Esophagus squamous epithelium (tissue), 5 donors: ENCODE measurements at regions not wholly inside any gene's neighbourhood (a gene's known extent, or its start where the extent isn't known, plus 50 kb on each side); places are given as distances from the start of the nearest gene placed in this dataset.

Experiments used
- DNase-seq: peaks from one replicate; lab custom pipeline; 2025; lab: John Stamatoyannopoulos, UW
- H3K27ac ChIP-seq, 4 donors: fragments of 200-600 bp; sonication (generic); one replicate each; pipeline ENCODE4 v1.5.1; 2016 to 2019; ENCODE audit warnings: mild to moderate bottlenecking in 1 of 4
- H3K27me3 ChIP-seq, 4 donors: fragments of 200-600 bp; sonication (generic); 1 replicate in 3 of 4; 2 replicates in 1 of 4; pipeline versions ENCODE4 v1.5.1 to v1.6.0; 2017 to 2021; ENCODE audit warnings: antibody characterized with exemption in 1 of 4
- H3K36me3 ChIP-seq, 3 donors: fragments of 200-600 bp; sonication (generic); one replicate each; pipeline ENCODE4 v1.5.1; 2016 to 2019
- H3K4me1 ChIP-seq, 3 donors: fragments of 200-600 bp; sonication (generic); one replicate each; pipeline ENCODE4 v1.5.1; 2017 to 2019
- H3K4me3 ChIP-seq, 4 donors: fragments of 200-600 bp; sonication (generic); 1 replicate in 3 of 4; 2 replicates in 1 of 4; pipeline ENCODE4 v1.5.1; 2016 to 2019; ENCODE audit warnings: mild to moderate bottlenecking in 2 of 4, moderate library complexity in 1 of 4
- H3K9me3 ChIP-seq, 3 donors: fragments of 200-600 bp; sonication (generic); one replicate each; pipeline ENCODE4 v1.5.1; 2016 to 2019
- CTCF ChIP-seq, 6 experiments: fragments of 450-650 bp in 4 of 6; fragments of 200-600 bp in 2 of 6; sonication (generic) in 2 of 6; IDR thresholded peaks; one replicate each; pipeline ENCODE4 v1.5.1; 2016 to 2019; ENCODE audit warnings: antibody characterized with exemption in 6 of 6, mild to moderate bottlenecking in 4 of 6, moderate library complexity in 4 of 6
- POLR2A ChIP-seq, 4 donors: fragments of 450-650 bp; IDR thresholded peaks; one replicate each; pipeline ENCODE4 v1.6.1; 2017; ENCODE audit warnings: antibody characterized with exemption in 4 of 4, mild to moderate bottlenecking in 4 of 4, moderate library complexity in 3 of 4
- WGBS, 2 donors: methylation state at CpG; one replicate each; pipeline ENCODE4 v1.1.5; 2018; 5-methylcytosine and 5-hydroxymethylcytosine counted together
- intact Hi-C: fragments of 100-400 bp; cut with DNase I; formaldehyde crosslinking; loops from one replicate; pipeline ENCODE4 v1.15.0; 2022
- donor health status: DM: yes; HTN: yes; CAD: no.

GRCh38 chr12:73731658-73732057 lies 806.0 kb upstream of the ATXN7L3B start:
- intact Hi-C loops = no loop called here
- 48 to 57% methylated on average over 1 of the region's 1 CpG for WGBS, 2 donors
- Histone ChIP-seq H3K27ac (no peak overlapping the region), H3K36me3 (no peaks in the 10 kb centered on the region), H3K4me3 (no peak overlapping the region), H3K9me3 (no peaks in the 10 kb centered on the region), H3K4me1 (no peaks in the 10 kb centered on the region), H3K27me3 (no peaks in the 10 kb centered on the region)
- TF ChIP-seq POLR2A (IDR thresholded peaks at IDR 0.05) = no peak
- TF ChIP-seq CTCF (IDR thresholded peaks at IDR 0.05) = no peak
- DNase-seq = no peak

GRCh38 chr12:73769337-73769736 lies 768.3 kb upstream of the ATXN7L3B start:
- Histone ChIP-seq H3K9me3 (peaks cover 0 to 10% (median 5%) of the 10 kb centered on the region in 3 donors), H3K36me3 (no peaks in the 10 kb centered on the region), H3K4me3 (no peak overlapping the region), H3K27me3 (no peaks in the 10 kb centered on the region), H3K27ac (no peak overlapping the region), H3K4me1 (no peaks in the 10 kb centered on the region)
- DNase-seq = no peak
- intact Hi-C loops = no loop called here
- TF ChIP-seq POLR2A (IDR thresholded peaks at IDR 0.05) = no peak
- no peak for TF ChIP-seq CTCF (IDR thresholded peaks at IDR 0.05)
- WGBS, 2 donors = 34 to 37% methylated on average over 6 of the region's 6 CpGs

DNA sequence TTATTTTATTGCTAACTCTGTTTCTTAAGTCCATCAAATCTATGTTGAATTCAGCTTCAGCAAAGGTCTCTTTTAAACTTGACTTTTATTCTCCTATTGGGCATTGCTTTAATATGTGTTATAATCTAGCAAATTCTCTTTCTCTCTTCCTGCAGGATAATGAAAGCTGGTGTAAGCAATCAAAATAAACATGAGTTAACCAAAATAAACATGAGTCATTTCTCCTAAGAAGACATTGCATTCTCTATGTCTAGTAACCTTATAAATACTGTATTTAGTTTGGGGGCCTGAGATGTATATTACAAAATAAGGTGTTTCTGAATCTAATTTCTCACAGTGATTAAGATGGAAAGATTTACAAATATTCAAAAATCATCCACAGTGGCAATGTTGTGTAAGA lies 739.1 kb upstream of the ATXN7L3B start:
- H3K36me3 ChIP-seq = no peaks in the 10 kb centered on the region
- H3K27ac ChIP-seq = no peak overlapping the region
- no peaks in the 10 kb centered on the region for H3K27me3 ChIP-seq
- peaks cover 0 to 9% (median 0%) of the 10 kb centered on the region in 3 donors for H3K9me3 ChIP-seq
- no peak overlapping the region for H3K4me3 ChIP-seq
- intact Hi-C loops = no loop called here
- no peaks in the 10 kb centered on the region for H3K4me1 ChIP-seq
- TF ChIP-seq CTCF (IDR thresholded peaks at IDR 0.05) = no peak
- TF ChIP-seq POLR2A (IDR thresholded peaks at IDR 0.05) = no peak
- no peak for DNase-seq

- 31 to 38% methylated on average over 4 of the region's 4 CpGs for WGBS, 2 donors
- Histone ChIP-seq H3K4me1 (no peaks in the 10 kb centered on the region), H3K9me3 (no peaks in the 10 kb centered on the region), H3K36me3 (no peaks in the 10 kb centered on the region), H3K27ac (no peak overlapping the region), H3K4me3 (no peak overlapping the region), H3K27me3 (no peaks in the 10 kb centered on the region)
- intact Hi-C loops = no loop called here
- no peak for DNase-seq
- TF ChIP-seq POLR2A (IDR thresholded peaks at IDR 0.05) (no peak), CTCF (IDR thresholded peaks at IDR 0.05) (no peak)
Observed at GRCh38 chr12:73815072-73815645, 722.5 kb upstream of the ATXN7L3B start.

DNA sequence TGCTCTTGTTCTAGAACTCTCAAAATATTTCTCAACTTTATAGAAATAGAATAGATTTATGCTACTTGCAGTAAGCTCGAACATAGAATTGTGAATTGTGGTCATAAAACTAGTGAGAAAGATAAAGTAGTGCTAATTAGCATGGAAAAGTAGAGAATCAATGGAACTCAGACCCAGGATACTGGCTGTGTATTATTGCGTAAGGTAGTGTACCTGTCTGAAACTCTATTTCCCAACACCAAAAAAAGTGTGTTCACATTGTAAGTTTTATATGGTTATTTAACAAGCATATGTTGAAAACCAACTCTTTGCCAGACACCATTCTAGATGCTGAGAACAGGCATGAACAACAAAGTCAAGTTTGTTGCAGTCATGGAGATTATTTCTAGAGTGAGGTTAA lies 720.5 kb upstream of the ATXN7L3B start:
- TF ChIP-seq POLR2A (IDR thresholded peaks at IDR 0.05) = no peak
- TF ChIP-seq CTCF (IDR thresholded peaks at IDR 0.05) = no peak
- intact Hi-C loops = no loop called here
- 53 to 69% methylated on average over 2 of the region's 2 CpGs for WGBS, 2 donors

More for the DNA sequence above, 720.5 kb upstream of the ATXN7L3B start:
- Histone ChIP-seq H3K9me3 (no peaks in the 10 kb centered on the region), H3K4me3 (no peak overlapping the region), H3K27ac (no peak overlapping the region), H3K36me3 (no peaks in the 10 kb centered on the region), H3K27me3 (no peaks in the 10 kb centered on the region), H3K4me1 (no peaks in the 10 kb centered on the region)
- DNase-seq = no peak
